IMR-90 (cell line): ENCODE measurements at regions not wholly inside any gene's neighbourhood (a gene's known extent, or its start where the extent isn't known, plus 50 kb on each side); places are given as distances from the start of the nearest gene placed in this dataset.

Source experiments
- ATAC-seq: fragments of 200-7000 bp; cut with Tn5 transposase; 2 replicates; pipeline ENCODE4 v1.9.1; 2020; ENCODE audit warnings: low read depth, mild to moderate bottlenecking, moderate library complexity
- BruUV-seq: library from RNA; stranded (reverse); fragments of 400-500 nt; replicated peaks from 2 replicates; lab custom pipeline; 2021; lab: Mats Ljungman, UMichigan
- CTCF ChIA-PET: fragments of 300-600 bp; formaldehyde crosslinking; extraction: SDS; loops from one replicate; lab custom pipeline; 2021; ENCODE audit warnings: antibody characterized with exemption; lab: Yijun Ruan, JAX
- POLR2A ChIA-PET: fragments of 300-600 bp; sonication (Branson Sonifier 250); formaldehyde crosslinking; loops from one replicate; lab custom pipeline; 2022; ENCODE audit warnings: antibody characterized with exemption; ENCODE audit not compliant: unreplicated experiment; lab: Charles Lee
- DNase-seq: peaks from one replicate; pipeline ENCODE4 v3.0.0; 2013
- H2AFZ ChIP-seq: replicated peaks from 2 replicates; pipeline ENCODE3; 2013; ENCODE audit warnings: low read length, mild to moderate bottlenecking; ENCODE audit not compliant: poor library complexity
- H2AK5ac ChIP-seq: 2 replicates; pipeline ENCODE4 v1.6.1; 2013; ENCODE audit warnings: low read depth, low read length, inconsistent platforms
- H2AK9ac ChIP-seq: replicated peaks from 2 replicates; pipeline ENCODE3; 2013; ENCODE audit warnings: mild to moderate bottlenecking, low read depth, low read length, moderate library complexity; ENCODE audit not compliant: poor library complexity
- H2BK120ac ChIP-seq: 2 replicates; pipeline ENCODE4 v1.6.1; 2013; ENCODE audit warnings: low read depth, low read length, inconsistent platforms
- H2BK15ac ChIP-seq: 3 replicates; pipeline ENCODE4 v1.6.1; 2013; ENCODE audit warnings: low read depth, low read length, inconsistent platforms
- H2BK20ac ChIP-seq: 2 replicates; pipeline ENCODE4 v1.6.1; 2013; ENCODE audit warnings: low read depth, mild to moderate bottlenecking, inconsistent platforms, low read length, moderate library complexity
- H2BK5ac ChIP-seq: 2 replicates; pipeline ENCODE4 v1.6.1; 2013; ENCODE audit warnings: mild to moderate bottlenecking, low read depth, low read length, inconsistent platforms; ENCODE audit not compliant: poor library complexity, severe bottlenecking
- H3K14ac ChIP-seq: replicated peaks from 2 replicates; pipeline ENCODE4 v1.6.1; 2013; ENCODE audit warnings: low read depth, low read length, inconsistent platforms
- H3K18ac ChIP-seq: 2 replicates; pipeline ENCODE4 v1.6.1; 2013; ENCODE audit warnings: low read depth, low read length, control low read depth
- H3K23ac ChIP-seq: 2 replicates; pipeline ENCODE4 v1.6.1; 2013; ENCODE audit warnings: low read depth, low read length, inconsistent platforms
- H3K27ac ChIP-seq: 2 replicates; pipeline ENCODE4 v1.5.1; 2013; ENCODE audit warnings: mild to moderate bottlenecking, control low read depth, low read length; ENCODE audit not compliant: insufficient read depth
- H3K27me3 ChIP-seq: 2 replicates; pipeline ENCODE4 v1.6.1; 2013; ENCODE audit warnings: low read length; ENCODE audit not compliant: control insufficient read depth, insufficient read depth
- H3K36me3 ChIP-seq: 2 replicates; pipeline ENCODE4 v1.6.1; 2013; ENCODE audit warnings: low read length, mixed read lengths; ENCODE audit not compliant: control insufficient read depth, insufficient read depth
- H3K4ac ChIP-seq: 2 replicates; pipeline ENCODE4 v1.6.1; 2013; ENCODE audit warnings: low read depth, low read length, inconsistent platforms
- H3K4me1 ChIP-seq: 2 replicates; pipeline ENCODE4 v1.6.1; 2013; ENCODE audit warnings: low read length, mixed read lengths; ENCODE audit not compliant: control insufficient read depth, insufficient read depth
- H3K4me2 ChIP-seq: 2 replicates; pipeline ENCODE4 v1.6.1; 2013; ENCODE audit warnings: low read depth, mild to moderate bottlenecking, control low read depth, low read length, moderate library complexity
- H3K4me3 ChIP-seq: 2 replicates; pipeline ENCODE4 v1.5.1; 2013; ENCODE audit warnings: low read depth, mild to moderate bottlenecking, control low read depth, low read length, moderate library complexity; ENCODE audit not compliant: insufficient read depth
- H3K56ac ChIP-seq: 2 replicates; pipeline ENCODE4 v1.6.1; 2013; ENCODE audit warnings: low read length, inconsistent platforms; ENCODE audit not compliant: insufficient read depth; ENCODE audit errors: extremely low read depth
- H3K79me1 ChIP-seq, 2 experiments: 2 replicates each; pipeline ENCODE4 v1.6.1; 2013; ENCODE audit warnings: low read length in 2 of 2, inconsistent platforms in 1 of 2, low read depth in 1 of 2
- H3K9ac ChIP-seq: 2 replicates; pipeline ENCODE4 v1.6.1; 2013; ENCODE audit warnings: low read depth, low read length, control low read depth
- H3K9me1 ChIP-seq: 2 replicates; pipeline ENCODE4 v1.6.1; 2013; ENCODE audit warnings: low read length, inconsistent platforms; ENCODE audit not compliant: insufficient read depth
- H3K9me3 ChIP-seq: 2 replicates; pipeline ENCODE4 v1.6.1; 2013; ENCODE audit warnings: low read length; ENCODE audit not compliant: control insufficient read depth, insufficient read depth
- H4K20me1 ChIP-seq: 2 replicates; pipeline ENCODE4 v1.6.1; 2013; ENCODE audit warnings: low read length, inconsistent platforms; ENCODE audit not compliant: insufficient read depth
- H4K5ac ChIP-seq: 2 replicates; pipeline ENCODE4 v1.6.1; 2013; ENCODE audit warnings: mild to moderate bottlenecking, low read depth, low read length, control low read depth
- H4K8ac ChIP-seq, 2 experiments: 2 replicates each; pipeline ENCODE4 v1.6.1; 2013; ENCODE audit warnings: low read depth in 2 of 2, low read length in 2 of 2, control low read depth in 1 of 2, inconsistent platforms in 1 of 2
- H4K91ac ChIP-seq: 2 replicates; pipeline ENCODE4 v1.6.1; 2013; ENCODE audit warnings: low read depth, low read length, inconsistent platforms; ENCODE audit not compliant: insufficient read depth
- BHLHE40 ChIP-seq: fragments of 150-350 bp; IDR thresholded peaks from 2 replicates; pipeline ENCODE4 v1.6.1; 2016; ENCODE audit warnings: mild to moderate bottlenecking, low read depth, low read length
- CEBPB ChIP-seq: IDR thresholded peaks from 2 replicates; pipeline ENCODE4 v1.6.1; 2012; ENCODE audit warnings: low read depth, low read length, improper control_type of control experiment
- FOS ChIP-seq: fragments of 150-350 bp; IDR thresholded peaks from 2 replicates; pipeline ENCODE4 v1.6.1; 2016; ENCODE audit warnings: low read depth, low read length
- MAFK ChIP-seq: IDR thresholded peaks from 2 replicates; pipeline ENCODE4 v1.6.1; 2012; ENCODE audit warnings: low read depth, low read length, improper control_type of control experiment
- NFE2L2 ChIP-seq: fragments of 150-350 bp; IDR thresholded peaks from 2 replicates; pipeline ENCODE4 v1.6.1; 2016; ENCODE audit warnings: low read depth, mild to moderate bottlenecking, low read length
- SMC3 ChIP-seq: fragments of 150-350 bp; IDR thresholded peaks from 2 replicates; pipeline ENCODE4 v1.6.1; 2016; ENCODE audit warnings: low read depth, mild to moderate bottlenecking, antibody characterized with exemption, low read length, moderate library complexity
- WGBS, 2 experiments: methylation state at CpG; one replicate each; pipeline versions ENCODE4 v1.1.5 to v1.1.7; 2013; ENCODE audit warnings: missing lambda C conversion rate in 2 of 2; ENCODE audit not compliant: insufficient read length in 1 of 2; ENCODE audit errors: extremely low coverage in 2 of 2; 5-methylcytosine and 5-hydroxymethylcytosine counted together
- dilution Hi-C: fragments of 300-500 bp; cut with HindIII; formaldehyde crosslinking; loops from one replicate; pipeline ENCODE4 v1.14.3; 2018; ENCODE audit warnings: low sequenced_read_pairs; ENCODE audit not compliant: unreplicated experiment
- in situ Hi-C: fragments of 300-500 bp; cut with MboI; formaldehyde crosslinking; loops from 3 replicates; pipeline ENCODE4 v1.14.3; 2019; ENCODE audit warnings: low sequenced_read_pairs, inconsistent platforms, mixed read lengths
- intact Hi-C: fragments of 100-400 bp; cut with micrococcal nuclease; formaldehyde crosslinking; loops from 2 replicates; pipeline ENCODE4 v1.10.0; 2022
- TF ChIP-seq, protein P1 (sequence below): fragments of 150-350 bp; IDR thresholded peaks from 2 replicates; pipeline ENCODE4 v1.6.1; 2016; ENCODE audit warnings: low read depth, mild to moderate bottlenecking, low read length, moderate library complexity, borderline replicate concordance
- TF ChIP-seq, protein P2 (sequence below): fragments of 150-350 bp; IDR thresholded peaks from 2 replicates; pipeline ENCODE4 v1.6.1; 2017; ENCODE audit warnings: mild to moderate bottlenecking, antibody characterized with exemption, low read length, low read depth

DNA sequence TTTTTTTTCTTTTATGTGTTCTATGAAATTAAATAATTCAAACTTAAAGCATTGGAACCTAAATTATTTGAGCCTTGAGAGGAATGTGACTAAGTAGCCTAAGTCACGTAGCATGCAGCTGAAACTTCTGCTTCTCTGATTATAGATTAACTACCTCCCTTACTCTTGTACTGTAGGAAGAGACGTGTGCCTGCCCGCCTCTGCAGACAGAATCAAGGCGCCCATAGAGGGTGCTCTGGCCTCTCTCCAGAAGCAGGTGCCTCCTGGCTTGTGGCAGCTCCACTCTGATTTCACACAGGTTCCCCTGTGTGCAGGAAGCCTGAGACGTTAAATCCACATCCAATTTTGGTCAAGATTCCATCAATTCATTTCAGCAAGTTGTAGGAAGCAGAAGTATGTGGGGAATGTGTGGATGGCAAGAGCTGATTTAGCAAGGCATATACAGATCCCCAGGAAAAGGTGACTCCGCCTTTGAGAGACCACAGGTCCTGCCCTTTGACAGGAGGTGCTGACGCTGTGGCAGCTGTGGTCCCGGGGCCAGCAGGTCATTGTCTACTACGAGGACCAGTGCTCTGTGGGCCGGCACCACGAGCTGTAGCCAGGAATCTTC lies 1418.8 kb downstream of the CDH11 start:
- Histone ChIP-seq H3K9me3 (peaks cover 4% of the 10 kb centered on the region; the same call in 1 of the 2 replicates), H2AK9ac (no peak overlapping the region), H2AFZ (no peak overlapping the region), H3K36me3 (no peaks in the 10 kb centered on the region), H4K5ac (no peak overlapping the region), H2BK15ac (no peak overlapping the region), H4K20me1 (no peaks in the 10 kb centered on the region), H3K4ac (no peak overlapping the region), H3K4me1 (no peaks in the 10 kb centered on the region), H2BK5ac (no peak overlapping the region), H3K79me1 (no peaks in the 10 kb centered on the region), H2BK20ac (no peak overlapping the region), H3K9ac (no peak overlapping the region), H3K27ac (no peak overlapping the region), H4K91ac (no peak overlapping the region), H3K18ac (no peak overlapping the region), H3K14ac (no peak overlapping the region), H4K8ac (no peak overlapping the region), H3K56ac (no peak overlapping the region), H3K27me3 (no peaks in the 10 kb centered on the region), H3K23ac (no peak overlapping the region), H3K9me1 (no peaks in the 10 kb centered on the region), H2BK120ac (no peak overlapping the region), H3K4me2 (no peak overlapping the region), H3K4me3 (no peak overlapping the region), H2AK5ac (no peak overlapping the region)
- intact Hi-C loops: no loop called here
- 62% methylated on average over 4 of the region's 11 CpGs; no CpG with 5 or more reads in 1 of the 2 experiments for WGBS, 2 experiments
- BruUV-seq: no TSS peak
- DNase-seq: no peak
- POLR2A ChIA-PET: no interaction called here
- dilution Hi-C loops: no loop called here
- no peak for ATAC-seq
- CTCF ChIA-PET: no interaction called here
- no peak for TF ChIP-seq SMC3
- TF ChIP-seq, protein P1, sequence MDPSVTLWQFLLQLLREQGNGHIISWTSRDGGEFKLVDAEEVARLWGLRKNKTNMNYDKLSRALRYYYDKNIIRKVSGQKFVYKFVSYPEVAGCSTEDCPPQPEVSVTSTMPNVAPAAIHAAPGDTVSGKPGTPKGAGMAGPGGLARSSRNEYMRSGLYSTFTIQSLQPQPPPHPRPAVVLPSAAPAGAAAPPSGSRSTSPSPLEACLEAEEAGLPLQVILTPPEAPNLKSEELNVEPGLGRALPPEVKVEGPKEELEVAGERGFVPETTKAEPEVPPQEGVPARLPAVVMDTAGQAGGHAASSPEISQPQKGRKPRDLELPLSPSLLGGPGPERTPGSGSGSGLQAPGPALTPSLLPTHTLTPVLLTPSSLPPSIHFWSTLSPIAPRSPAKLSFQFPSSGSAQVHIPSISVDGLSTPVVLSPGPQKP: no peak
- TF ChIP-seq, protein P2, sequence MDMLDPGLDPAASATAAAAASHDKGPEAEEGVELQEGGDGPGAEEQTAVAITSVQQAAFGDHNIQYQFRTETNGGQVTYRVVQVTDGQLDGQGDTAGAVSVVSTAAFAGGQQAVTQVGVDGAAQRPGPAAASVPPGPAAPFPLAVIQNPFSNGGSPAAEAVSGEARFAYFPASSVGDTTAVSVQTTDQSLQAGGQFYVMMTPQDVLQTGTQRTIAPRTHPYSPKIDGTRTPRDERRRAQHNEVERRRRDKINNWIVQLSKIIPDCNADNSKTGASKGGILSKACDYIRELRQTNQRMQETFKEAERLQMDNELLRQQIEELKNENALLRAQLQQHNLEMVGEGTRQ: no peak
- TF ChIP-seq MAFK: no peak
- no peak for TF ChIP-seq NFE2L2
- no peak for TF ChIP-seq CEBPB
- TF ChIP-seq FOS: no peak
- no peak for TF ChIP-seq BHLHE40
- in situ Hi-C loops: no loop called here
